NCI-H526 (cell line): ENCODE measurements at regions not wholly inside any gene's neighbourhood (a gene's known extent, or its start where the extent isn't known, plus 50 kb on each side); places are given as distances from the start of the nearest gene placed in this dataset.
A peak's percentile ranks its signal among the peaks of the same experiment; 100 is the strongest.

ENCODE experiments used
- DNase-seq, 2 experiments: peaks; one replicate each; lab custom pipeline; 2025; lab: John Stamatoyannopoulos, UW

- DNase-seq, result no peak
Observed at GRCh38 chr9:4384750-4385149, 84.9 kb upstream of the GLIS3 start.

- peak; percentile 15 to 58 for DNase-seq
Observed at GRCh38 chr9:4382722-4383317, 83.0 kb upstream of the GLIS3 start.

- no peak for DNase-seq
Observed at GRCh38 chr9:4381744-4382143, 81.9 kb upstream of the GLIS3 start.

- DNase-seq, result no peak
Observed at GRCh38 chr9:4380406-4380805, 80.5 kb upstream of the GLIS3 start.

GRCh38 chr9:4375424-4376200 lies 75.7 kb upstream of the GLIS3 start:
- peak in 1 of 2 experiments; percentile 39 for DNase-seq

- DNase-seq, result no peak
Observed at GRCh38 chr9:4371108-4371507, 71.2 kb upstream of the GLIS3 start.

- DNase-seq, result no peak
Observed at GRCh38 chr9:4370501-4370900, 70.6 kb upstream of the GLIS3 start.

- DNase-seq, result peak in 1 of 2 experiments; percentile 59
Observed at GRCh38 chr9:4366591-4367330, 66.9 kb upstream of the GLIS3 start.

GRCh38 chr9:4365055-4365454 lies 65.2 kb upstream of the GLIS3 start:
- peak in 1 of 2 experiments; percentile 4 for DNase-seq

- no peak for DNase-seq
Observed at GRCh38 chr9:4362281-4362680, 62.4 kb upstream of the GLIS3 start.

GRCh38 chr9:4359016-4359415 lies 59.1 kb upstream of the GLIS3 start:
- no peak for DNase-seq

- no peak for DNase-seq
Observed at GRCh38 chr9:4357929-4358328, 58.1 kb upstream of the GLIS3 start.

- DNase-seq, result no peak
Observed at GRCh38 chr9:4356306-4356705, 56.4 kb upstream of the GLIS3 start.

GRCh38 chr9:4353236-4353635 lies 53.4 kb upstream of the GLIS3 start:
- DNase-seq, result no peak

GRCh38 chr9:4349816-4350418 lies 50.0 kb upstream of the GLIS3 start:
- DNase-seq, result no peak
